Sigmoid colon (tissue), 6 donors: ENCODE measurements at regions not wholly inside any gene's neighbourhood (a gene's known extent, or its start where the extent isn't known, plus 50 kb on each side); places are given as distances from the start of the nearest gene placed in this dataset.

ENCODE experiments used
- DNase-seq: peaks from one replicate; pipeline ENCODE4 v3.0.0-alpha.2; 2019
- H3K27ac ChIP-seq, 4 donors: fragments of 200-600 bp; sonication (generic); one replicate each; pipeline ENCODE4 v1.5.1; 2016 to 2019; ENCODE audit warnings: mild to moderate bottlenecking in 1 of 4
- H3K27me3 ChIP-seq, 3 donors: fragments of 200-600 bp; sonication (generic); one replicate each; pipeline ENCODE4 v1.5.1; 2019; ENCODE audit warnings: mild to moderate bottlenecking in 1 of 3
- H3K36me3 ChIP-seq, 4 donors: fragments of 200-600 bp; sonication (generic); one replicate each; pipeline ENCODE4 v1.5.1; 2016 to 2019
- H3K4me1 ChIP-seq, 4 donors: fragments of 200-600 bp; sonication (generic); one replicate each; pipeline ENCODE4 v1.5.1; 2017 to 2019
- H3K4me3 ChIP-seq, 4 donors: fragments of 200-600 bp; sonication (generic); one replicate each; pipeline ENCODE4 v1.5.1; 2017 to 2019; ENCODE audit warnings: mild to moderate bottlenecking in 2 of 4, moderate library complexity in 1 of 4
- H3K9me3 ChIP-seq, 4 donors: fragments of 200-600 bp in 3 of 4; sonication (generic) in 3 of 4; one replicate each; pipeline versions ENCODE4 v1.5.1 to v1.6.1; 2013 to 2019
- CTCF ChIP-seq, 4 experiments: fragments of 450-650 bp in 3 of 4; fragments of 200-600 bp in 1 of 4; IDR thresholded peaks; one replicate each; pipeline ENCODE4 v1.5.1; 2016 to 2019; ENCODE audit warnings: antibody characterized with exemption in 4 of 4, mild to moderate bottlenecking in 3 of 4, moderate library complexity in 2 of 4
- EP300 ChIP-seq, 4 donors: sonication (generic); formaldehyde crosslinking; IDR thresholded peaks; one replicate each; pipeline ENCODE4 v1.6.1; 2017; ENCODE audit warnings: antibody characterized with exemption in 4 of 4
- POLR2A ChIP-seq, 2 donors: fragments of 450-650 bp; IDR thresholded peaks; one replicate each; pipeline ENCODE4 v1.6.1; 2016; ENCODE audit warnings: antibody characterized with exemption in 2 of 2, mild to moderate bottlenecking in 2 of 2, moderate library complexity in 2 of 2
- POLR2AphosphoS5 ChIP-seq, 4 donors: sonication (generic); formaldehyde crosslinking; IDR thresholded peaks; one replicate each; pipeline ENCODE4 v1.6.1; 2017; ENCODE audit warnings: antibody characterized with exemption in 4 of 4
- WGBS, 2 donors: extraction: QIAGEN DNeasy Blood & Tissue Kit; methylation state at CpG; one replicate each; pipeline ENCODE4 v1.1.7; 2013; 5-methylcytosine and 5-hydroxymethylcytosine counted together
- intact Hi-C: fragments of 100-400 bp; cut with DNase I; formaldehyde crosslinking; loops from one replicate; pipeline ENCODE4 v1.15.1; 2023
- donor health status: healthy with polysubstance abuse.
- donor health status: healthy.

GRCh38 chr3:77780278-77780996 is 740.5 kb downstream of the ROBO2 start:
- WGBS, 2 donors, result 51 to 54% methylated on average over 5 of the region's 5 CpGs
- intact Hi-C loops, result no loop called here
- H3K27ac ChIP-seq, result no peak overlapping the region

GRCh38 chr3:77786216-77786615 is 746.3 kb downstream of the ROBO2 start:
- Histone ChIP-seq H3K4me1 (no peaks in the 10 kb centered on the region), H3K4me3 (no peak overlapping the region), H3K9me3 (no peaks in the 10 kb centered on the region), H3K36me3 (no peaks in the 10 kb centered on the region), H3K27ac (no peak overlapping the region), H3K27me3 (no peaks in the 10 kb centered on the region)
- DNase-seq, result no peak
- intact Hi-C loops, result no loop called here
- no peak for TF ChIP-seq POLR2AphosphoS5 (IDR thresholded peaks at IDR 0.05)
- TF ChIP-seq POLR2A (IDR thresholded peaks at IDR 0.05), result no peak
- TF ChIP-seq EP300 (IDR thresholded peaks at IDR 0.05), result no peak
- TF ChIP-seq CTCF (IDR thresholded peaks at IDR 0.05), result no peak
- 63 to 69% methylated on average over 1 of the region's 1 CpG for WGBS, 2 donors

More at GRCh38 chr3:77780278-77780996, 740.5 kb downstream of the ROBO2 start:
- Histone ChIP-seq H3K4me1 (no peaks in the 10 kb centered on the region), H3K36me3 (no peaks in the 10 kb centered on the region), H3K27me3 (no peaks in the 10 kb centered on the region), H3K9me3 (no peaks in the 10 kb centered on the region), H3K4me3 (no peak overlapping the region)
- TF ChIP-seq EP300 (IDR thresholded peaks at IDR 0.05) (no peak), CTCF (IDR thresholded peaks at IDR 0.05) (no peak), POLR2A (IDR thresholded peaks at IDR 0.05) (no peak), POLR2AphosphoS5 (IDR thresholded peaks at IDR 0.05) (no peak)
- no peak for DNase-seq

GRCh38 chr3:77795013-77795412 is 755.1 kb downstream of the ROBO2 start:
- WGBS, 2 donors, result 20 to 51% methylated on average over 5 of the region's 5 CpGs
- H3K36me3 ChIP-seq, result no peaks in the 10 kb centered on the region
- TF ChIP-seq EP300 (IDR thresholded peaks at IDR 0.05), result no peak
- no peaks in the 10 kb centered on the region for H3K27me3 ChIP-seq
- no peaks in the 10 kb centered on the region for H3K4me1 ChIP-seq
- DNase-seq, result no peak
- no peaks in the 10 kb centered on the region for H3K9me3 ChIP-seq
- intact Hi-C loops, result no loop called here
- H3K27ac ChIP-seq, result no peak overlapping the region
- no peak overlapping the region for H3K4me3 ChIP-seq

GRCh38 chr3:77799278-77799677 is 759.4 kb downstream of the ROBO2 start:
- WGBS, 2 donors, result 84% methylated on average over 5 of the region's 5 CpGs
- H3K27me3 ChIP-seq, result no peaks in the 10 kb centered on the region
- intact Hi-C loops, result no loop called here
- DNase-seq, result no peak
- H3K4me3 ChIP-seq, result no peak overlapping the region
- H3K27ac ChIP-seq, result no peak overlapping the region
- H3K36me3 ChIP-seq, result no peaks in the 10 kb centered on the region
- no peaks in the 10 kb centered on the region for H3K4me1 ChIP-seq
- H3K9me3 ChIP-seq, result no peaks in the 10 kb centered on the region
- TF ChIP-seq POLR2A (IDR thresholded peaks at IDR 0.05), result no peak
- TF ChIP-seq EP300 (IDR thresholded peaks at IDR 0.05), result no peak
- TF ChIP-seq POLR2AphosphoS5 (IDR thresholded peaks at IDR 0.05), result no peak
- no peak for TF ChIP-seq CTCF (IDR thresholded peaks at IDR 0.05)

- TF ChIP-seq POLR2AphosphoS5 (IDR thresholded peaks at IDR 0.05) (no peak), CTCF (IDR thresholded peaks at IDR 0.05) (no peak), POLR2A (IDR thresholded peaks at IDR 0.05) (no peak), EP300 (IDR thresholded peaks at IDR 0.05) (no peak)
- Histone ChIP-seq H3K27me3 (no peaks in the 10 kb centered on the region), H3K27ac (no peak overlapping the region), H3K36me3 (no peaks in the 10 kb centered on the region), H3K9me3 (no peaks in the 10 kb centered on the region), H3K4me3 (no peak overlapping the region), H3K4me1 (no peaks in the 10 kb centered on the region)
- no peak for DNase-seq
- 11 to 69% methylated on average over 1 of the region's 1 CpG for WGBS, 2 donors
- intact Hi-C loops, result no loop called here
Measured at GRCh38 chr3:77800893-77801292, 761.0 kb downstream of the ROBO2 start.
